Posterior vena cava (tissue), 2 donors: ENCODE measurements at regions not wholly inside any gene's neighbourhood (a gene's known extent, or its start where the extent isn't known, plus 50 kb on each side); places are given as distances from the start of the nearest gene placed in this dataset.

ENCODE experiments used
- DNase-seq: peaks from one replicate; pipeline ENCODE4 v3.0.0-alpha.2; 2020; ENCODE audit warnings: low spot score
- intact Hi-C, 2 donors: fragments of 100-400 bp; cut with DNase I; formaldehyde crosslinking; loops; one replicate each; pipeline versions ENCODE4 v1.14.1 to v1.14.2; 2022 to 2023
- donor health status: DM: yes; HTN: yes; CAD: no.
- donor health status: DM: yes; HTN: yes; CAD: no.

GRCh38 chr4:123870216-123870876, 473.8 kb downstream of the SPRY1 start:
- no peak for DNase-seq
- intact Hi-C loops: no loop called here

DNA sequence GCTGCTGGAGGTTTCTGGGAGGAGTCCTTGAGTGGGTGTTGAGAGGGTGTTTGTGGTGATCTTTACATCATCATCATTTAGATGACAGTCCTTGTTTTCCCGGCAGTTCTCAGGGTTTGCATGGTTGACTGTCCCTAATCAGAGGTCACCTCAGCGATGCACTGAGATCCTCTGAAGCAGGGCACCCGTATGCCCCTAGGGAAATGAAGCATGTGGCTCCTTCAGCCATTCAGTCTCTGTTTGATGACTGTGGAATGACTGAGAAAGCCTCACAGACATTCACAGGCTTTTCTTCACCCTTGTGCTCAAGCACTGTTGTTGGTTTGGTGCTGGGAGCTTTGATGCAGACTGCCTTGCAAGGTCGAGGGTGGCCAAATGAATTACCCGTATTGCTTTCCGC, 474.7 kb downstream of the SPRY1 start:
- intact Hi-C loops: no loop called here
- DNase-seq: no peak

- no peak for DNase-seq
- intact Hi-C loops: no loop called here
Observed at GRCh38 chr4:123874063-123874462, 477.5 kb downstream of the SPRY1 start.

- no peak for DNase-seq
- intact Hi-C loops: no loop called here
Observed at GRCh38 chr4:123876143-123876542, 479.5 kb downstream of the SPRY1 start.

GRCh38 chr4:123876671-123877101, 480.1 kb downstream of the SPRY1 start:
- intact Hi-C loops: no loop called here

DNA sequence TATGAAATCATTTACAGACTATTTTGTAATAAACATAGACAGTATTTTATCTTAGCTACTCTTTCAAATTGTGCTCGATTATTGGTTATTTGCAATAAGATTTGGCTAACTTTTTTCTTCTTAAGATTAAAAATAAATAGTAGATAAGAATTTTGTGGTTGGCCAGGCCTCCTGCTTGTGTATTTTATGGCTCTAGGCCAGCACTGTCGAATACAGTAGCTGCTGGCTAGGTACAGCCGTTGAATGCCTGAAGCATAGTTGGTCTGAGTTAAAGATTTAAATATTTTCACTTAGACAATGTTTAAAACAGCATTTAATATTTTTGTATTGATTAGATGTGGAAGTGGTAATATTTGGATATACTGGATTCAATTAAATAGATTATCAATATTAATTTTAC, 481.0 kb downstream of the SPRY1 start:
- DNase-seq: no peak
- intact Hi-C loops: no loop called here

More at GRCh38 chr4:123876671-123877101, 480.1 kb downstream of the SPRY1 start:
- DNase-seq: no peak

- intact Hi-C loops: no loop called here
- no peak for DNase-seq
Observed at GRCh38 chr4:123878976-123879375, 482.4 kb downstream of the SPRY1 start.

DNA sequence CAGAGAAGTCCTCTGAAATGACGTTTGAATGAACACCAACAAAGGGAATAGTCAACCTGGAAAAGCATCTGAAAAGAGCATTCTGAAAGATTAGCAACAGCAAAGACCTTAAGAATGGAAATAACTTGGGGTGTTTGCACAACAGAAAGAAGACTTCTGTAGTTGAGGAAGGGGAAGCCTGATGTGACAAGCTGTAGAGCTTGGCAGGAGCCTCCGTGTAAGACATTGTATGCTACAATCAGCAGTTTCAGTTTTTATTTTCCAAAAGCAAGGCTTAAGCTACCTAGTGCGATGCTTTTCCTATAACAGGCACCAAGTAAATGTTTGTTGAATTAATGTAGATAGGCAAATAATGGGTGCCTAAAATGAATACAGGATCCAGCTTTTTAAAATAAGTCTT, 484.0 kb downstream of the SPRY1 start:
- DNase-seq: no peak
- intact Hi-C loops: no loop called here

DNA sequence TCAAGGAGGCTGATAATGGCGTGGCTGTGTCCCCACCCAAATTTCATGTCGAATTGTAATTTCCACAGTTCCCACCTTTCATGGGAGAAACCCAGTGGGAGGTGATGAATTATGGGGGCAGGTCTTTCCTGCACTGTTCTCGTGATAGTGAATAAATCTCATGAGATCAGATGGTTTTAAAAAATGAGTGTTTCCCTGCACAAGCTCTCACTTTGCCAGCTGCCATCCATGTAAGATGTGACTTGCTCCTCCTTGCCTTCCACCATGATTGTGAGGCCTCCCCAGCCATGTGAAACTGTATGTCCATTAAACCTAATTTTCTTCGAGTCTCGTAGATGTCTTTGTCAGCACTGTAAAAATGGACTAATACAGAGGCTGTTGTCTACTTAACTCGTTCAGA, 488.3 kb downstream of the SPRY1 start:
- intact Hi-C loops: no loop called here
- DNase-seq: no peak

- intact Hi-C loops: no loop called here
- no peak for DNase-seq
Observed at GRCh38 chr4:123889507-123889906, 492.9 kb downstream of the SPRY1 start.

- intact Hi-C loops: loop anchor here in 1 of 2 donors (10.0 kb wide), 1 partner anchor 726 kb away; no protein-coding TSS in a partner anchor
- no peak for DNase-seq
Observed at GRCh38 chr4:123890889-123891288, 494.3 kb downstream of the SPRY1 start.

- intact Hi-C loops: loop anchor here in 1 of 2 donors (10.0 kb wide), 1 partner anchor 727 kb away; no protein-coding TSS in a partner anchor
- DNase-seq: no peak
Observed at GRCh38 chr4:123891881-123892280, 495.3 kb downstream of the SPRY1 start.

DNA sequence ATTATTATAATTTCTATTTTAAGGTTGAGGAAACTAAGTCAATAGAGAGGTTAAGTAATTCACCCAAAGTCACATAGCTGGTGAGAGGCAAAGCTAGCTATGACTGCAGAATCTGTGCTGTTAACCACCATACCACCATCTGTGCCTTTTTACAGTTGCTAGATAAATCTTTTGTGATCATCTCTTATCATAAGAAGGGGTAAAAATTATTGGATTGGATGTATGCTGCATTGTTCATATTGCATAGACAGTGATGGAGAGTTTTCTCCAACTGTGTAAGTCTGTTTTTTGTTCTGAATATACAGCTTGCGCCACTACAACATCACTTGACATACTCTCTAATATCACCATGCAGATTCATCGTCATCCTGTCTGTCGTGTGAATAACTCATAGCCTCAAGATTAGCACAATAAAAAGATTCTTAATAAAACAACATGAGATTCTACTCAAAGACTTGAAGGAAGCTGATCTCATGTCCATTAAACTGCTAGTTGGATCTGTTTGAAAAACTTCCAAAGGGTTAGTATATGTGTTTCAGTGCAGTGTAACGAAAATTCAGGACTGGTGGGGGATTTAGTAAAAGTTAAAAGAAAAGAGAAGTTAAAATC, 495.9 kb downstream of the SPRY1 start:
- DNase-seq: no peak
- intact Hi-C loops: loop anchor here in 1 of 2 donors (10.0 kb wide), 1 partner anchor 728 kb away; no protein-coding TSS in a partner anchor

DNA sequence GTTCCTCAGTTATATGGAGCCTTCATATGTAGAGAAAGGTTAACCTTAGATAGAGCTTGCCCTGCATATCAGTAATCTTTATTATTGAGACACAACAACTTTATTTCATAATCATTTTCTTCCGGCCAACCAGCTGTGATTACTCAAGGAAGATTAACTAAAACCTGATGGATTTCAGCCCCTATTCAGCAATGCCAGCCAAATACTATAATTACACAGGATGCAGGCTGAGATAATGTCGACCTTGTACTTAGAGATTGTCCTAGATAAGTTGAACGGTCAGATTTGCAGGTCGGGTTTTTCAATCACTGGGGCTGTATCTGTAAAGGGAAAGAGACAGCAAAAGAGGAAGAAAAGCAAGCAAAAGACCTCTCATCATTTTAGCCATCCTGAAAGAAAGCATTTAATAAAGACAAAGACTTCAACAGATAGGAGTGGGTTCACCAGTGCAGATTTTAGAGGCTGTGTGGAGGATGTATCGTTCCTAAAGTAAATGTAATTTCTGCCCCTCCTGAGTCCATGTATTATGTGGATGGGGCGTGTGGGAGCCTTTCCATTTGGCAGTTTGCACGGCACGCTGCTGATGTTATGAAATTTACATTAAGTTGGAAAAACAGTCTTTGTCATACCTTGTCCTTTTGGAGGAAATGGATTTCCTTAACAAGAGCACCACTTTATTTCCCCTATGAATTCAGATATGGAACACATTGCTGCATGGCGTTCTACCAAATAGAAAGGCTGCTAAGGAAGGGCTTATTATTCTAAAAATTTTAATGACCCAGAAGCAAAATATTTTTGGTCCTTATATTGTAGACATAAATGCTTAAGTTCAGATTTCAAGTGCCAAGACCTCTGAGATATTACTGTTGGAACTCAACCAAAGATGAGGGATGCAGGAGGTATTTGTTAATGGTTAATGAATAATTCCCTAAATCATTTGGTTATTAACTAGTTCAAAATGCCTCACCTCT, 496.7 kb downstream of the SPRY1 start:
- intact Hi-C loops: loop anchor here in 1 of 2 donors (10.0 kb wide), 1 partner anchor 728 kb away; no protein-coding TSS in a partner anchor
- DNase-seq: no peak

DNA sequence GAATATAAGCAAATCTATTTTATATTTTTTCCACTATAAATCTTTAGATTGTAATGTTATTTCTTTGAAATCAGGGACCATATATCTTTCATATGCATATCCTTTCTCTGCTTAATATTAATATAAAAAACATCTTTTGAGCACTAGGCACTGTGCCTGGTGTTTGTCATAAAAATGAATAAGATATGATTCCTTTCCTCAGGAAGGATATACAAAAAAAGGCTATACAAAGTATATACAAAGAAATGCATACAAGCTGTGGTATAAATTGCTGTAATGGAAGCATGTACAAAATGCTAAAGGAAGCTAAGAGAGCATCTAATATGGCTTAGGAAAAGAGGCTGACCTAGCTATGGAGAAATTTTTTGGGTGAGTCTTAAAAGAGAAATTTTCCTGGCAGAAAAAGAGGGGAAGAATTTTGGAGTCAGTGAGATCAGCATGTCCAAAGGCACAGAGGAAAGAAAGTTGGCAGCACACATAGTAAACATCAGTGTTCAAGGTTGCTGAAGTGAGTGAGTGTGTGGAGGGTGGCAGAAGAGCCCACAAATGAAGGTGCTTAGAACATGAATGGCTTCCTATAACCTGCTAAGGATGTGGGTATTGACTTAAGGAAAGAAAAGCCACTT, 500.0 kb downstream of the SPRY1 start:
- intact Hi-C loops: loop anchor here in 1 of 2 donors (10.0 kb wide), 1 partner anchor 732 kb away; no protein-coding TSS in a partner anchor
- DNase-seq: no peak

DNA sequence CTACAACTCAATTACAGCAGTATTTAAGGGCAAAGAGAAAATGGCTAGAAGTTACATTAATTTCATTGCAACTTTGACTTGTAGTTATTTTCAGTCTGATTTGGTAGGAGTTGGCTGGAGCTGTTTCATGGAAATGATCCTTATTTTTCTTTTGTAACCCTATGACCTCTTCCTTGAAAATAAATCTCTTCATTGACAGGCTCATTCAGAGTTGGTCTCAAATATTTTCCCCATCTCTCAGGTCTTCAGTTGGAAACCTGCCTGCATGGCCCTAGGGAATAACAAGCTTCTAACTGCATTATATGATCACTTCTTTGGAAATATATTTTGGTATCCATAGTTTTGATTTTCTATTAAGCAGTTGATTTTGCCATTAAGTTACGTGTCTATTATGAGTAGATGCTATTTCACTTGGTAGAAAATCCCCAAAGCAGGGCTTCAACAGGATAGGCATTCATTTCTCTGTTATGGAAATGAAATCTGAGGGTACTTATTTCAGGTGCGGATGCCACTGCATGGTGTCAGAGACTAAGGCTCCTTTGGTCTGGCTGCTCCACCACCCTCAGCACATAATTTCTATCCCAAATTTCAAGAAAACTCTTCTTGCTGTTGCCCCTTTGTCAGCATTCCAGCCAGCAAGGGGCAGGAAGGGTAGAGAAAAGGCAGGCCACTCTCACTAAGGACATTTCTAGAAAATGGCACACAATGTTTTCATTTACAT, 502.5 kb downstream of the SPRY1 start:
- no peak for DNase-seq
- intact Hi-C loops: loop anchor here in 1 of 2 donors (10.0 kb wide), 1 partner anchor 734 kb away; no protein-coding TSS in a partner anchor

DNA sequence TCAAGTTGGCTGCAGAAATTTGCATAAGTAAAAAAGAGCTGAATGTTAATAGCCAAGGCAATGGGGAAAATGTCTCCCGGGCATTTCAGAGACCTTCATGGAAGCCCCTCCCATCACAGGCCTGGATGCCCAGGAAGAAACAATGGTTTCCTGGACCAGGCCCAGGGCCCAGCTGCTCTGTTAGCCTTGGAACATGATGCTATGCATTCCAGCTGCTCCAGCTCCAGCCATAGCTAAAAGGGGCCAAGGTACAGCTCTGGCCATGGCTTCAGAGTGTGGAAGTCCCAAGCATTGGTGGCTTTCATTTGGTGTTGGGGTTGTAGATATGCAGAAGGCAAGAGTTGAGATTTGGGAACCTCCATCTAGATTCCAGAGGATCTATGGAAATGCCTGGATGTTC, 508.3 kb downstream of the SPRY1 start:
- DNase-seq: no peak
- intact Hi-C loops: no loop called here

DNA sequence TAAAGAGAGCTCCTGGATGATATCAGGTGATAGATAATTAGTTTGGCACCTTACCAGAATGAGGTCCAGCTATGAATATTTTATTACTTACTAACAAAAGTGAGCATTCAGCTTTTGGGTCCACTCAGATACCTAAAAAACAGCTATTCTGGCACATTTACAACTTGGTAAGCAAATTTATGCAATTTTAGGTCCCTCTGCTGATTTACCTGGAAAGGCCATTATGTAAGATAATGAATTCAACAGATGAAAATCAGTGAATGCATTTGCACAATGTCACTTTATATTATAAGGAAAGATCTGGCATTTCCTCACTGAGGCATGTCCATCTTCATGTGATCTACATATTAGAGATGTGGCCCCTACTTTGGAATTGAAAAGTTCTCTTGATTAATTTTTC, 517.0 kb downstream of the SPRY1 start:
- DNase-seq: no peak
- intact Hi-C loops: no loop called here

GRCh38 chr4:123916821-123917220, 520.2 kb downstream of the SPRY1 start:
- intact Hi-C loops: no loop called here
- DNase-seq: no peak
